Keratinocyte (primary cell): ENCODE measurements at regions not wholly inside any gene's neighbourhood (a gene's known extent, or its start where the extent isn't known, plus 50 kb on each side); places are given as distances from the start of the nearest gene placed in this dataset.

Experiments used
- DNase-seq: peaks from one replicate; pipeline ENCODE4 v3.0.0-alpha.2; 2011; ENCODE audit warnings: low read depth, missing footprints, low spot score
- FAIRE-seq: peaks from 2 replicates; lab custom pipeline; 2011; peaks lifted over from hg19 to GRCh38; lab: Jason Lieb, UNC
- H2AFZ ChIP-seq: 2 replicates; pipeline ENCODE4 v1.6.0; 2012; ENCODE audit warnings: low read length, control low read depth, inconsistent platforms; ENCODE audit not compliant: control insufficient read depth
- H3K27ac ChIP-seq: 2 replicates; pipeline ENCODE4 v1.5.1; 2011; ENCODE audit warnings: low read length; ENCODE audit not compliant: control insufficient read depth, insufficient read depth
- H3K27me3 ChIP-seq: 3 replicates; pipeline ENCODE4 v1.6.0; 2011; ENCODE audit warnings: low read length; ENCODE audit not compliant: control insufficient read depth, insufficient read depth; ENCODE audit errors: extremely low read depth
- H3K36me3 ChIP-seq, 2 experiments: 2 replicates in 1 of 2; 3 replicates in 1 of 2; pipeline ENCODE4 v1.5.1; 2011; ENCODE audit warnings: low read length in 2 of 2, mild to moderate bottlenecking in 1 of 2; ENCODE audit not compliant: control insufficient read depth in 2 of 2, insufficient read depth in 2 of 2; ENCODE audit errors: extremely low read depth in 1 of 2
- H3K4me1 ChIP-seq: 3 replicates; pipeline ENCODE4 v1.5.1; 2011; ENCODE audit warnings: low read length; ENCODE audit not compliant: control insufficient read depth, insufficient read depth; ENCODE audit errors: extremely low read depth
- H3K4me2 ChIP-seq: 3 replicates; pipeline ENCODE4 v1.6.0; 2011; ENCODE audit warnings: low read depth, low read length; ENCODE audit not compliant: control insufficient read depth, insufficient read depth; ENCODE audit errors: extremely low read depth
- H3K4me3 ChIP-seq, 3 experiments: fragments of 200-600 bp in 1 of 3; sonication (generic) in 1 of 3; 2 replicates in 2 of 3; 3 replicates in 1 of 3; pipeline ENCODE4 v1.5.1; 2011 to 2016; ENCODE audit warnings: low read length in 3 of 3, mild to moderate bottlenecking in 3 of 3, control low read depth in 2 of 3, inconsistent platforms in 1 of 3, low read depth in 1 of 3, mixed read lengths in 1 of 3, mixed run types in 1 of 3, moderate library complexity in 1 of 3; ENCODE audit not compliant: control insufficient read depth in 2 of 3, insufficient read depth in 2 of 3; ENCODE audit errors: extremely low read depth in 1 of 3
- H3K79me2 ChIP-seq: 2 replicates; pipeline ENCODE4 v1.6.0; 2012; ENCODE audit warnings: low read length; ENCODE audit not compliant: control insufficient read depth, insufficient read depth
- H3K9ac ChIP-seq: 3 replicates; pipeline ENCODE4 v1.6.0; 2011; ENCODE audit warnings: low read length; ENCODE audit not compliant: control insufficient read depth, insufficient read depth; ENCODE audit errors: extremely low read depth
- H3K9me1 ChIP-seq: 3 replicates; pipeline ENCODE4 v1.6.0; 2011; ENCODE audit warnings: low read length; ENCODE audit not compliant: control insufficient read depth, insufficient read depth; ENCODE audit errors: extremely low read depth
- H3K9me3 ChIP-seq: 2 replicates; pipeline ENCODE4 v1.5.1; 2012; ENCODE audit warnings: low read depth, low read length; ENCODE audit not compliant: control insufficient read depth
- H4K20me1 ChIP-seq: 3 replicates; pipeline ENCODE4 v1.6.0; 2011; ENCODE audit warnings: low read length; ENCODE audit not compliant: control insufficient read depth, insufficient read depth; ENCODE audit errors: extremely low read depth
- CTCF ChIP-seq, 3 experiments: IDR thresholded peaks in 1 of 3; conservative IDR thresholded peaks in 1 of 3; optimal IDR thresholded peaks in 1 of 3; 2 replicates in 2 of 3; 3 replicates in 1 of 3; pipeline versions ENCODE3 to v1.5.1; 2011; ENCODE audit warnings: low read length in 3 of 3, mild to moderate bottlenecking in 3 of 3, moderate library complexity in 2 of 3, control low read depth in 1 of 3, inconsistent platforms in 1 of 3; ENCODE audit not compliant: insufficient read depth in 2 of 3; ENCODE audit errors: extremely low read depth in 1 of 3
- EZH2 ChIP-seq: IDR thresholded peaks from one replicate; pipeline ENCODE4 v1.6.1; 2012; ENCODE audit warnings: inconsistent platforms, mild to moderate bottlenecking, low read length, moderate library complexity
- dilution Hi-C: fragments of 300-500 bp; cut with MboI; formaldehyde crosslinking; loops from one replicate; pipeline ENCODE4 v1.7.0; 2020; ENCODE audit warnings: low sequenced_read_pairs; ENCODE audit not compliant: extremely low pct_ligation_motif_present

GRCh38 chr11:115670538-115671205 is 166.5 kb upstream of the CADM1 start:
- H3K79me2 ChIP-seq = no peaks in the 10 kb centered on the region
- H3K27me3 ChIP-seq = no peaks in the 10 kb centered on the region
- DNase-seq (no peak), FAIRE-seq (no peak)
- dilution Hi-C loops = no loop called here
- TF ChIP-seq CTCF (optimal IDR thresholded peaks at IDR 0.05 in 1 of 3, IDR thresholded peaks at IDR 0.05 in 1 of 3, conservative IDR thresholded peaks at IDR 0.05 in 1 of 3; ENCODE audit: extremely low read depth in 1 of 3, insufficient read depth in 2 of 3, low read length in 3 of 3) (no peak), EZH2 (no peak)
- H3K4me2 ChIP-seq = no peak overlapping the region
- no peaks in the 10 kb centered on the region for H3K9me3 ChIP-seq
- H3K9me1 ChIP-seq = no peaks in the 10 kb centered on the region
- no peak overlapping the region for H2AFZ ChIP-seq
- peaks cover 5% of the 10 kb centered on the region for H3K4me1 ChIP-seq
- no peak overlapping the region for H3K27ac ChIP-seq
- no peaks in the 10 kb centered on the region for H4K20me1 ChIP-seq
- no peak overlapping the region for H3K4me3 ChIP-seq
- H3K36me3 ChIP-seq = no peaks in the 10 kb centered on the region
- H3K9ac ChIP-seq = no peak overlapping the region

- Histone ChIP-seq H3K36me3 (no peaks in the 10 kb centered on the region), H4K20me1 (no peaks in the 10 kb centered on the region), H2AFZ (no peak overlapping the region), H3K27me3 (no peaks in the 10 kb centered on the region), H3K9me1 (no peaks in the 10 kb centered on the region), H3K9ac (no peak overlapping the region), H3K4me1 (peaks cover 5% of the 10 kb centered on the region), H3K9me3 (no peaks in the 10 kb centered on the region), H3K4me2 (no peak overlapping the region), H3K27ac (no peak overlapping the region), H3K79me2 (no peaks in the 10 kb centered on the region), H3K4me3 (no peak overlapping the region)
- no peak for TF ChIP-seq CTCF (optimal IDR thresholded peaks at IDR 0.05 in 1 of 3, IDR thresholded peaks at IDR 0.05 in 1 of 3, conservative IDR thresholded peaks at IDR 0.05 in 1 of 3; ENCODE audit: extremely low read depth in 1 of 3, insufficient read depth in 2 of 3, low read length in 3 of 3)
- TF ChIP-seq EZH2 = no peak
- dilution Hi-C loops = no loop called here
- no peak for DNase-seq
- no peak for FAIRE-seq
Observed at GRCh38 chr11:115665958-115666357, 161.7 kb upstream of the CADM1 start.
